NCI-H2196 treated with DMSO at 0.1 percent for 48 hours (cell line): ENCODE measurements at regions not wholly inside any gene's neighbourhood (a gene's known extent, or its start where the extent isn't known, plus 50 kb on each side); places are given as distances from the start of the nearest gene placed in this dataset.

Experiments used
- DNase-seq: peaks from one replicate; lab custom pipeline; 2025; ENCODE audit not compliant: unreplicated experiment; lab: John Stamatoyannopoulos, UW

DNA sequence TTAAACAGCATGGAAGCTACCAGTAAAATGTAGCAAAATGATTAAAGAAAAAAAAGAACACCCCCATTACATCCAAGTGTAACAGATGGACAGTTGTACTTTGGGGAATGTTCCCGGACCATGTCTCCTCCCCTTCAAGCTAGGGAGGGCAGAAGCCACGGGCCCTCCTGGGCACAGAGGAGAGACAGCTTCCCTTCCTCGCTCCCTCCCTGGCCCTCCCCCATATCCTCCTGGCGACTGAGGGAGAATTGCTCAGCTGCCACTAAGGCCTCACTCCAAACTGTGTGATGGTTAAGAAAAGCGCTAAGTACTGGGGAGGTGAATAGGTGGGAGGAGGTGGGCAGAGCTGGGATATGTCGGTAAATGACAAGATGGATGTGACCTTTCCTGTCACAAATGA is 358.0 kb downstream of the HRH4 start:
- DNase-seq = no peak

DNA sequence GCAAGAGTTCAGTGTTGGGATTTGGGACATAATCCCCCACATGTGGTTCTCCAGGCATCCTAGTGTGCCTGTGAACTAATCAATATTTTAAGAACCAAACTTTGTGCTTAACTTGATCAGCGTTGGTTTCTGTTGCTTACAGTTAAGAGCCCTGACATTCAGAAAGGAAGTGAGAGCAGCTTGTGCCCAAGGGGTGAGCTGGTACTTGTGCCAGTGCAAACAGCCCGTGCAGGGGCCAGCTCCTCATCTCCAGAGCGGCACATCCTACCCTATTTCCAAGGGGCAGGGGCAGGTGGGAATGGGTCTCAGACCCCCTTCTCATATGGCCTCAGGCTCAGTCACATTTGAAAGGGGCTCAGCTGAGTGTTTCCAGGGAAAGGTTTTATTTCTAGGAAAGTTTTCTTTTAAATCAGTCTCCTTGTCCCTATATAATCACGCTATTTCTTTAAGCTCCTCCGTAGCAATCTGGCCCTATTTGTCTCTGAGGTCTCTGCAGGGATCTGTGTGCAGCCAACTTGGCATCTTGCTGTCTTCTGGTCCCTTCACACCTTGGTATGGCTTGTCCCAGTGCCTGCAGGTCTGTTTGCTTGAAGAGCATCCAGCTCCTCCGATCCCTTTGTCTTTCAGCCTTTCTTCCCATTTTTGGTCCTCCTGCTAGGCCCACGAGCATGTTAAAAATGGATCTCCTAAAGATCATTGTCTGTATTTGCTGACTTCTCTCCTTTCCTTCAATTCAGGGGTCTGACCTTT is 358.9 kb downstream of the HRH4 start:
- DNase-seq = no peak

DNA sequence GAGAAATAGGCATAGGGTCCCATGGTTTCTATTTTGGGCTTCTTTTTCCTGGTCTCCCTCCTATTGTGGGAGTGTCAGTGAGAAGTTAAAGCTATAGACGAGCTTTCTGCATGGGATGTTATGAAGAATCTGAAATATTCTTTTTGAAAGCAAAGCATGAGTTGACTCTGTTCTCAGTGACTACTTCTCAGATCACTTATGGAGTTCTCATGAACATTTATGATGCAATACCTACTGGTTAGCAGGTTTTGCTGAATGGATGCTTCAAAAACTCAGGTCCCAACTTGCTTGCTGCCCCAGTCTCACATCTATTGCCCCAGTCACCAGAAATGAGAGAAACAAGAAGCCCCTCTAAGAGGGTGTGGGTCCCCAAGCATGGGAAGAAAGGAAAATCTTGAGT is 365.0 kb downstream of the HRH4 start:
- DNase-seq = no peak

DNA sequence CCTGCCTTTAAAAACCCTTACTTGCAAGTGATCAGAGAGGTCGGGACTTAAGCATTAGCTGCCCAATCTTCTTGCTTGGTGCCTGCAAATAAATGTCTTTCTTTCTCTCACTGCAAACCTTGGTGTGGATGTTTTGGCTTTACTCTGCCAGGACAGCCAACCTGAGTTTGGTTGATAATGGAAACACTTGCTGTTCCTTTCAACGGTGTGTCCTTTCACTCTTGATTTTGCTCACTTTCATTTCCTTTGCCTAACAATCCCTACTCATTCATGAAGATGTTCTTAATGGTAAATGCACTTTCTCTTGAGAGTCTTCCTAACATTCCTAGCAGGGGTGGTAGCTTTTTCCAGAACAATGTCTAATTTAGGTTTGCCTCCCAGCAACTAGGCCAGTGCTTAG is 366.2 kb downstream of the HRH4 start:
- DNase-seq = no peak

DNA sequence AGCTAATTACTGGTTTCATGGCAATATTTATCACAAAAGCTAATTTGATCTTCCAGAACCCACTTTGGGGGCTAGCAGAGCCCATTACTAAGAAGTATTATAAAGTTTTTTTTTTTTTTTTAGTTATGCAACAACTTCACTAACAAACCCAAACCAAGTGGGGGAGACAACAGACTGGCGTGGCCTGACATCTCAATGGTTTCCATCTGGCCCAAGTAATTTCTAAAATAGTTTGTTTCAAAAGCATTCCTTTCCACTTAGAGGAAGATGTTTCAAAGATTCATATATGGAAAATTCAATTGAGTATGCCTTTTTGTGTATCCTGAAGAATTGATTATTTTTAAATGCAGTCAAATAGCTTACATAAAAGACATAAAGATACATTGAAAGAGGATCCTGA is 367.1 kb downstream of the HRH4 start:
- DNase-seq = no peak

DNA sequence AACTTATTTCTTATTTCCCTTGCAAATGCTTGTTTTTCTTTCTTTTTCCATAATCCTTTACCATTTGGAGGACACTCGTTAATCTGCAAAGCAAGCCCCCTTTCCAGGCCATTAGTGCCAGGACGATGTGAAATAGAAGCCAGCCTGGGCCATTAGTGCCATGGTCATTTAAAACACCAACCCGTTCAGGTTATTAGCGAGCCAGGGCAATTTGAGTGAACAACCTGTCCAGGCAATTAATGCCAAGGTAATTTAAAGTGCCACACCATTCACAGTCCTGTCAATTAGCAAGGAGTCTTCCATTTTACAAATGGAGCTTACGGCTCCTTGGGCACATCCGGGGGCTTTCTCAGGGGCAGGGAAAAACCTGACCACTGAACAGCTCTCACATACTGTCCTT is 370.6 kb downstream of the HRH4 start:
- no peak for DNase-seq

DNA sequence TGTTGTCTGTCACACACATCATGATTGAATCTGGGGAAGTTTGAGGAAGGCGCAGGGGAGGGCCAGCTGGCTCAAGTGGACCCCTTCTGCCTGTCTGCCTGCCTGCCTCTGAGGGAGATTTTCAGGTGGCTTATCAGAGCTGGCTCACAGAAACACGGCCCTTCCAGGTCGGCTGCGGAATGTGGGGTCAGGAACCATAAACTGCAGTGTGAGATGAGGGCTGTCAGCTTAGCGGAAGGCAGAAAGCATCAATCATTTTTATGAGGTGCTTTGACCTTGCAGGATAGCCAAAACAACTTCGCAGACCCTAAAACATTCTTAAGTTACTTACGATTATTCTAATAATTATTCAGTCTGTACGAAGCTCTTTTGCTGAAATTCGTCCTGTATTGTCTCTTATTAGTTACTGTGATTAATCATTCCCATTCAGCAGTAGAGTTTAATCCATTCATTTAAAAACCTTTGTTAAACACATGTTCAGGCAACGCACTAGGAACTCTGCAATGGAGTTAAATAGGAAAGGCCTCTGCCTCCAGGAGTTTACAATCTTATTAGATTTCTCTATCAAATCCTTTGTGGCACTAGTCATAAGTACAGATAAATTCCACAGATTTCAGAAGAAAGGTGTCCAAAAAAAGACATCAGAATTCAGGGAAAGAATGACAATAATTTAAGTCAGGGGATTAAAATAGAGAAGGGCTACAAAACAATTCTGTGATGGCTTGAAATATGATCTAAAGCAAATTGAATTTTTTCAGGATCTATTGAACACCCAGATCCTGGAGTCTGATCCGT is 371.6 kb downstream of the HRH4 start:
- DNase-seq = no peak

DNA sequence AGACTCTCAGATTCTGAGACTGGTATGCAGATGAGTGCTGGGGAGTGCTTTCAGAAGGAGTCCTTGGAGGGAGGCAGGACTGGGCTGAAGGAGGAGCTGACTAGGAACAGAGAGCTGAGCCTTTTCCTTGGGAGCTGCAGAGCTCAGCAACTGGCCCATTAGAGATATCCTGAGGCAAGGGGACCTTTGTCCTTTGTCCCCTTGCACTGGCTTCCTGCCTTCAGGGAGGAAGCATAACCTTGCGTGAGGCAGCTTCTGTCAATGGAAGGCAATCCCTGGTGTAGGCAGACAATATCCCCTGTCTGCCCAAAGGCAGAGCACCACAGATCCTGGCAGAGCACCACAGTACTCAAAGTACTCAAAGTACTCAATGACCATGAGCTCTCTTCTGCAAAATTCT is 375.3 kb downstream of the HRH4 start:
- no peak for DNase-seq

DNA sequence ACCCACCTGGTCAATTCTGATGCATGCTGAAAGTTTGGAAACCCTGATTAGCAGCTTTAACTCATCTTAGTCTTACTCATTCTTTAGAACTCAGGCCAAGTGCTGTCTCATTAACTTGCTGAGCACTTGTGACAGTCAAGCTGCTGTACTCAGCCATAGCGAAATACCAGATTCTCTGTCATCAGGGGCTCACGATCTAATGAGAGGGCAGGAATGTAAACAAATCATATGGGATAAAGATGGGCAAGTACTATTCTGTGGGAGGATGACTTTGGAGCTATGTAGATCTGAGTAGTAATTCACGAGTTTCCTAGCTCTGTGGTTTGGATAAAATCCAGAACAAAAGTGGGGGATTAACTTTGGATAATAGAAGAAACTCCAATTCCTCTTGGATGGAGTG is 376.6 kb downstream of the HRH4 start:
- no peak for DNase-seq

DNA sequence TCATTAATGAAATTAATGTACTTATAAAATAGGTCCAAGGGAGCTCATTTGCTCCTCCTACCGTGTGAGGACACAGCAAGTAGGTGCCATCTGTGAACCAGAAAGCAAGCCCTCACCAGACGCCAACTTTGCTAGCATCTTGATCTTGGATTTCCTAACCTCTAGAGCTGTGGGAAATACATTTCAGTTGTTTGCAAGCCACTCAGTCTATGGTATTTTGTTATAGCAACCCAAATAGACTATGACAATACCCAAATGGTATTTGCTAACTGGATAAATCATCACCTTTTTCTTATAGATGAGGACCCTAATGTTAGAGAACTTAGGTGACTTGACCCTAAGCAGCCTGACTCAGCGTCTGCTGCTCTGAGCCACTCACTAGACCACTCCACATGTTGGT is 379.6 kb downstream of the HRH4 start:
- DNase-seq = no peak

DNA sequence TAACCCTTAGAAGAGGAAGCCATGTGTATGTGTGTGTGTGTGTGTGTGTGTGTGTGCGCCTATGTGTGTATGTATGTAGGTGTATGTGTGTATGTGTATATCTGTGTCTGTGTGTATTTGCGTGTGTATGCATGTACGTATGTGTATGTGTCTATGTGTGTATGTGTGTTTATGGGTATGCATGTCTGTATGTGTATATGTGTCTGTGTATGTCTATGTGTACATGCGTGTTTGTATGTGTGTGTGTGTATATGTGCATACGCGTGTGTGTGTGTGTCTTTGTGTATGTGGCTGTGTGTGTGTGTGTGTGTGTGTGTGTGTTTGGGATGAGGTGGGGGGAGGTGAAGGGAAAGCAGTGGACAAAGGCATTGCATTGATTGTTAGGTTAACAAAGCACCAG is 380.2 kb downstream of the HRH4 start:
- no peak for DNase-seq

DNA sequence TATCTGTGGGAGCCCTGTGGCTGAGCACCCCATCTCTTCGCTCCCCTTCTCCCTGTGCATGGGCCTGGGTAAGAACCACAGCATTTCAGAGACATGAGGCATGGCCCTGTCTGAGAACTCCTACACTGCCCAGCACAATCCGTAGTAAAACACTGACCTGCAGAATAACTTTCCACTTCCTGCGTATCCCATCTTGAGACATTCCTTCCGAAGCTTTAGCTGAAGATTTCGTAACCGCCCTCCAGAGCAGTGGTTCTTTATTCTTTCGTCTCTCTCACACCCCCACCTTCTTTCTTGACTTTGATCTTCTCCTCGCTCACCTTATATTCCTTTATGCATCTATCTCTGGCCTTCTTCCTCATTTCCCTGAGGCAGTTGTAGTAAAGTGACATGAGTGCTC is 381.1 kb downstream of the HRH4 start:
- no peak for DNase-seq

DNA sequence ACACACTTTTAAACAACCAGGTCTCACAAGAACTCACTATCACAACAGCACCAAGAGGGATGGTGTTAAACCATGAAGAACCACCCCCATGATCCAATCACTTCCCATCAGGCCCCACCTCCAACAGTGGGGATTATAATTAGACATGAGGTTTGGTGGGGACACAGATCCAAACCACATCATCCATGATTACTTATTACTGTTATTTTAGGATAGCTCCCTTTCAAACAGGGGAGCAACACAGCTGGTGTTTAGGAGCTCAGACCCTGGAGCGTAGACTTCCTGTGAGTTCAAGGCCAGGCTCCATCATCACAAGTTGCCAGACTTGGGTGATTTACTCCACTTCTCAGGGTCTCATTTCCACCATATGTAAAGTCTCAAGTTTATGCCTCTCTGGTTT is 382.7 kb downstream of the HRH4 start:
- DNase-seq = no peak

DNA sequence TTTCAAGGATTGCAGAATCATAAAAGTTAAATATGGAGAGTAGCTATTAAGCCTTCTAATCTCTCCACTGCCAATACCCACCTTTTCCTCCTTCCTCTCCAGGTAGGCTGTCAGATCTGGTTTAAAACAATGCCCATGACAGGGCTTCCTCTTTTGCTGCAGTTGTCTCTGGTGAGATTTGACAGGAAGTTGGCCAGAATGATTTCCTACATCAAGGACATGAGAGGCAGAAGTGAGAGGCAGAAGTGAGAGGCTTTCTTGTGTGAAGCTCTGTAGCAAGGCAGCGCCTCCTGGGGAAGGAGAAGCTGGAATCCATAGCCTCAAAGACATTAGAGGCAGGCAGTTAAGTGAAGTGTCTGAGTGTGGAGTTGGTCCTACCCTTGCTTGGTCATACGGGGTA is 385.7 kb downstream of the HRH4 start:
- no peak for DNase-seq

DNA sequence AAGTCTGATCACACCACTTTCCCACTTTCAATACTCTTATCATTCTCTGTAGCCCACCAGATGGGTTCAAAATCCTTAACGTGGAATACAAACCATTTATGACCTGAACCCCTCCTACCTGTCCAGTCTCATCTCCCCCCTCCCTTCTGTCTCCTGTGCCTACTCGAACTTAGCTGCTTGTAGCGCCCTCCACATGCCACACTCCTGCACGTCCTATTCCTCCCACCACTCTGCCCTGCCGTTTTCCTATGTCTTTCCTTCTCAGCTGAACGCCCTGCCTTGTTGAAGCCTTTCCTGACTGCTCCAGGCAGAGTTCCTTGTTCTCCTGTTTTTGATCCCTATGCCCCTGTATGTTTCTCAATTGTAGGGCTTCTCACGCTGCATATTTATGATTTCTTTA is 390.1 kb downstream of the HRH4 start:
- no peak for DNase-seq

DNA sequence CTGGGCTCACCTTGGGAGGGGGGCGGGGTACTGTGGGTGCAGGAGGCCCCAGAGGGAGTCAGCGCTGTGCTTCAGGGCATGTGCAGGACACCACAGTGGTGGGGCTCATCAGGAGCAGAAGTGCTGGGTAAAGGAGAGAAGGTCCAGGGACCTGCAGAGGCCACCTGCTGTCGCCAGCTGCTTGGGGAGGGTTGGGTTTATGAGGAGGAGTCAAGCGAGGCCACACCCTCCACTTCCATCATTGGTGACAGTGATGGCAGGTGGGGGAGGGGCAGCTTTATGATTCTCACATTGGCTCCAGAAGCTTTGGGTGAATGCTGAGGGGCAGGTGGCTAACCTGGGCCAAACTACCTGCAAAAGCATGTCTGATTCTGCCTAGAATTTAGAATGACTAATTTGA is 392.6 kb downstream of the HRH4 start:
- DNase-seq = no peak

DNA sequence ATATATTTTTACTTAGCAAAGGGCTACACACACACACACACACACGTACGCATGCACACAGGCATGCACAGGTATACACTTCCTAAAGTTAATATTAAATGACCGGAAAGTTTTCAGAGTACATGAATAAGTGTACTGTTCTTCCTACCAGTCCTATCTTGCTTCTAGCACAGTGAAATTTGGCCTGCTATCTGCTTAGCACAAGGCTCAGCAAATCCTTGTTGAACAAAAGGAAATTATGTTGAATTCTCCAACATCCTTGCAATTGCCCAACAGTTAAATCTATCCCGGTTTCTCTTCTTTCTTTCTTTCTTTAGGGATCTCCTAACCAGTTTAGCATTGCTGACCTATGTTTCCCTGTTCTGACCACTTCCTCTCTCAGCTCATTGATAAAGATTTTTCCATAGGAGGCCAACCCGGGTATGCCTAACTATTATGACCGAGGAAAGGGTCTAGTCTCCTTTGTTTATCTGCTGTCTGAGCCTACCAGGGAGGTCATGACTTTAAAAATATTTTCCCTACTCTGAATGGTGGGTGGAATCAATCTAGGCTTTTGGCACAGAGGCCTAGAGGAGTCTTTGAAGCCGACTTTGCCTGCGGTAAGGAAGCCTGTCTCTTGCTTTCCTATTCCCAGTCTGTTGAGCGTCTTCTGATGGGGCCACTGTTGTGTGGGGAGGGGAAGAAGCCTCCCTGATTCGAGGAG is 400.7 kb downstream of the HRH4 start:
- no peak for DNase-seq

DNA sequence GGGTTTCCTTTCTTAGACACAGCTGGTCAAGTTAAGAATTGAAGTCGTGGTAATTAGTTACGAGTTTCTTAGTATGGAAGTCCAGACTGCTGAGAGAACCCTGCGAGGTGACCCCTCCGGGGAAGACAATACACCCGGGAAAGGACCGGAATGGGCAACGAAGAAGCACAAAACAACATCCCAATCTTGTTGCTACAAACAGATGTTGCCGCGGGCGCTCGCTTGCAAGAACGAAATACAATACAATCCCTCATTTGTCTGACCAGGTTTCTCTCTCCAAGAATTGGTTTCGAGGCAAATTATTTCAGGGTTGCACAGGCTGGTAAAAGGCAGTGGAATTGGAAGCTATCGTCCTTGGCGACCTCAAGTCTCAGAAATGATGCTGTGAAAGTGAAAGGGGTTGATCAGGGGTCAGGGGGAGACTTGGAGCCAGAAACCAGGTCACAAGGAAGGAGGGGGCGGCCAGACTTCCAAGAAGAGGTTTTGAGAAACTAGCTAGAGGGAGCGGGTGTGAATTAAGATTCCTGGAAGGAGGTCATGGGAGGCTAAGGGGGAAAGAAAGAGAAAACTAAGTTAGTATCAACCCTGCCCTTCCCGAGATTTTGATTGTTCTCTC is 401.9 kb downstream of the HRH4 start:
- no peak for DNase-seq

DNA sequence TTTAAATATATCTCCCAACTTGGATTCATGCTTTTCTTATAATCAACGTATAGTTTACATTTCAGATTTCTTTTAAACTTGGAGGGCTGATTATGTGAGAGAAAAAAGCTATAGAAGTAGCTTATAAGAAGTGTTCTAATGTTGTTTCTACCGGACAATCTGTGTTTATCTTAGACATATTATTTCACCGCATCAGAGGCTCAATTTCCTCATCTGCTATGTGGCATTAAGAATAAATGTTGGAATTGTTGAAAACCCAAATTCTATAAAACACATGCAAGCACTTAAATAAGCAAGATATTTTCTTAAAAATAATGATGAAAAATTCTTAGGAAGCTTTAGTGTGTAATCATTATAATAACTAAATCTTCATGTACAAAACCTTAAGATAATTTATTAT is 407.9 kb downstream of the HRH4 start:
- DNase-seq = no peak

DNA sequence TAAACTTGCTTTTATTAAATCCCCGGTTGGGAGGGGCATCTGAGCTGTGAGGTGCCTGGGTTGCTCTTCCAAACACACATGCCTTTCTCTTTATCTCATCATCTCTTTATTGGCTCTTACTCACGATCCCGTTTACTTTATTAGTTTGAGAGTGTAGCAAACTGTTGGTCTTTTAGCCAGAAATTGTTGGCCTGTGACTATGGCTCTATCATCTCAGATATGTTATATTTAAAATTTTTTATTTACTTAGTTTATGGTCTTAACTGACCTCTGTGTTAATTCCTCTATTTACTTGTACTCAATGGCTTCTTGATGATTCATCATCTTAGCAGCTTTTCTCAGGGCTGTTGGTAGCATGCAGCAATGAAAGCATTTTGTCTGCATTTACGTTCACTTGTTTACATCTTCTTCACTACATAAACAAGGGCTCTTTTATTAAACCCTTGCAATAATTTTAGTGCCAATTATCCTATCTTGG is 408.4 kb downstream of the HRH4 start:
- DNase-seq = no peak

DNA sequence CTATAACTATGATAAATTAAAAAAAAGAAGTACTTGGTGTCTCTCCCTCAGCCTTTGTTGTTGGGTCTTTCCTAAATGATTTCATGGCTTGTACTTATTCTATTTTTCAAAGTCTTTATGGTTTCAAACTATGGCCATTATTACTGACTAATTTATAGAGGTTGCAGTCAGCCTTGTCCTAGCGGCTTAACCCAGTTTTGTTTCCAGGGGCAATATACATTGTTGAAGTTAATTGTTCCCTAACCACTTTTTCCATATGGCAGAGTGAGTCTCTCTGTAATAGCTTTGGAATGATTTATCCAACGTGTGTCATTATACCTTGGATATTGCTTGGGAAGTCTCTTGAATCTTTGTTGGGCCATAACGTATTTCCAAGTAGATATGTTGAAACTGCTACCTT is 408.8 kb downstream of the HRH4 start:
- DNase-seq = no peak

DNA sequence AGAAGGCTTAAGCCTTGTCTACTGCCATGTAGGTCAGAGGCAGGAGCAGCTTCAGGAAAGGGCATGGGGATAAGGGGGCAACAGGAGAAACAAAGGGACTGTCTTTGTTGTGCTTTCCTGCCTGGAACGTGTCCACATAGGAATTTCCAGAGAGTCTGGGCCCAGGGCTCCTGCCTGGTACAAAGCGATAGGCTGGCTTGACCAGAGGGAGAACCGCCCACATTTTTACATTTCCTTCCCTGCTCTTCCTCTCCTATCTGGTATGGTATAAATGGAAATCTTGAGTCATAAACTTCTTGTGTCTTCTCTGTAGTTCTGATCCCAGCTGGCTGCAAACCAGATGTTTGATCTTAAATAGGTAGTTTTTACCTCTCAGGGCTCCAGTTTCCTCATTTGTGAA is 414.8 kb downstream of the HRH4 start:
- no peak for DNase-seq
